ENCODE measurements at regions not wholly inside any gene's neighbourhood (a gene's known extent, or its start where the extent isn't known, plus 50 kb on each side); places are given as distances from the start of the nearest gene placed in this dataset.

GRCh38 chr2:176566496-176566895 lies 297.3 kb downstream of the MTX2 start:
- no peak for TF ChIP-seq TCF7L2 (IDR thresholded peaks at IDR 0.05; ENCODE audit: low read depth, low read length)
- TF ChIP-seq ZNF24 (IDR thresholded peaks at IDR 0.05) = no peak

Data from HepG2 (cell line).